K562 (cell line): ENCODE measurements at regions not wholly inside any gene's neighbourhood (a gene's known extent, or its start where the extent isn't known, plus 50 kb on each side); places are given as distances from the start of the nearest gene placed in this dataset.
"Not testable (repeated sequence)": the region's sequence is repeated elsewhere in the genome, so short reads cannot be mapped to it uniquely, and the experiment has no call there.

Source experiments
- ARNT ChIP-seq, 2 experiments: fragments of 450-650 bp; IDR thresholded peaks; 2 replicates each; pipeline ENCODE4 v1.6.1; 2016; ENCODE audit warnings: mild to moderate bottlenecking in 1 of 2
- ATF6 ChIP-seq: sonication (generic); formaldehyde crosslinking; IDR thresholded peaks from 2 replicates; pipeline ENCODE4 v1.4.0; 2020; ENCODE audit warnings: mild to moderate bottlenecking, missing genetic modification reagents
- BHLHE40 ChIP-seq: IDR thresholded peaks from 2 replicates; pipeline ENCODE4 v1.6.1; 2011; ENCODE audit warnings: low read length, improper control_type of control experiment
- CTCF ChIP-seq, 3 experiments: IDR thresholded peaks in 2 of 3; conservative IDR thresholded peaks in 1 of 3; 2 replicates each; pipeline ENCODE4 v1.5.1; 2011 to 2012; ENCODE audit warnings: low read length in 3 of 3, mild to moderate bottlenecking in 3 of 3, control low read depth in 2 of 3, improper control_type of control experiment in 1 of 3, inconsistent platforms in 1 of 3, low read depth in 1 of 3, mixed read lengths in 1 of 3, moderate library complexity in 1 of 3; ENCODE audit not compliant: insufficient read depth in 2 of 3
- FOXP1 ChIP-seq: sonication (generic); formaldehyde crosslinking; IDR thresholded peaks from 2 replicates; pipeline ENCODE4 v1.8.0; 2022; ENCODE audit warnings: mild to moderate bottlenecking, missing genetic modification reagents
- JUN ChIP-seq, 2 experiments: sonication (generic) in 1 of 2; formaldehyde crosslinking in 1 of 2; IDR thresholded peaks; 2 replicates each; pipeline versions ENCODE4 v1.6.1 to v1.8.0; 2012 to 2022; ENCODE audit warnings: borderline replicate concordance in 2 of 2, mild to moderate bottlenecking in 2 of 2, improper control_type of control experiment in 1 of 2, low read depth in 1 of 2, low read length in 1 of 2, missing genetic modification reagents in 1 of 2
- MAFF ChIP-seq: IDR thresholded peaks from 2 replicates; pipeline ENCODE4 v1.6.1; 2012; ENCODE audit warnings: low read length, improper control_type of control experiment
- NFYB ChIP-seq: IDR thresholded peaks from 2 replicates; pipeline ENCODE4 v1.6.1; 2011; ENCODE audit warnings: mild to moderate bottlenecking, moderate library complexity; ENCODE audit not compliant: insufficient read length; ENCODE audit errors: extremely low read depth
- PHF21A ChIP-seq: fragments of 450-650 bp; IDR thresholded peaks from 2 replicates; pipeline ENCODE4 v1.6.1; 2017; ENCODE audit warnings: low read depth, borderline replicate concordance
- SMAD1 ChIP-seq: fragments of 150-350 bp; IDR thresholded peaks from 2 replicates; pipeline ENCODE4 v1.6.1; 2014; ENCODE audit warnings: low read length, low read depth; ENCODE audit not compliant: partially characterized antibody
- YY1 ChIP-seq, 3 experiments: IDR thresholded peaks; 2 replicates each; pipeline ENCODE4 v1.6.1; 2011; ENCODE audit warnings: low read length in 2 of 3, mild to moderate bottlenecking in 2 of 3, moderate library complexity in 2 of 3, borderline replicate concordance in 1 of 3, control low read depth in 1 of 3, low read depth in 1 of 3; ENCODE audit not compliant: insufficient read depth in 3 of 3, insufficient replicate concordance in 2 of 3, control insufficient read depth in 1 of 3, insufficient read length in 1 of 3; ENCODE audit errors: extremely low read depth in 1 of 3
- ZNF830 ChIP-seq: fragments of 250-450 bp; sonication (Bioruptor Pico); IDR thresholded peaks from 2 replicates; pipeline ENCODE4 v1.5.0; 2021; ENCODE audit warnings: mild to moderate bottlenecking

- not testable (repeated sequence) for TF ChIP-seq NFYB; YY1 (IDR thresholded peaks at IDR 0.05; ENCODE audit: borderline replicate concordance in 1 of 3, control insufficient read depth in 1 of 3, extremely low read depth in 1 of 3, insufficient read depth in 3 of 3, insufficient read length in 1 of 3, insufficient replicate concordance in 2 of 3, low read depth in 1 of 3, low read length in 2 of 3); ARNT (IDR thresholded peaks at IDR 0.05); BHLHE40; FOXP1 (CRISPR knock-in tag); ZNF830 (CRISPR knock-in tag); CTCF (IDR thresholded peaks at IDR 0.05 in 2 of 3, conservative IDR thresholded peaks at IDR 0.05 in 1 of 3; ENCODE audit: insufficient read depth in 2 of 3, low read depth in 1 of 3, low read length in 3 of 3); SMAD1; PHF21A; ATF6 (CRISPR knock-in tag); MAFF; JUN (IDR thresholded peaks at IDR 0.05; ENCODE audit: borderline replicate concordance, low read depth, low read length); JUN (CRISPR knock-in tag; IDR thresholded peaks at IDR 0.05; ENCODE audit: borderline replicate concordance)
These were observed 1668.6 kb downstream of the RPIA start for GRCh38 chr2:90359887-90360730.
